Tibial artery (tissue), 4 donors: ENCODE measurements at regions not wholly inside any gene's neighbourhood (a gene's known extent, or its start where the extent isn't known, plus 50 kb on each side); places are given as distances from the start of the nearest gene placed in this dataset.

ENCODE experiments used
- DNase-seq, 2 donors: peaks; one replicate each; pipeline ENCODE4 v3.0.0-alpha.2; 2019
- H3K27ac ChIP-seq, 2 donors: fragments of 200-600 bp; sonication (generic) in 1 of 2; 1 replicate in 1 of 2; 2 replicates in 1 of 2; pipeline ENCODE4 v1.5.1; 2018 to 2019; ENCODE audit warnings: mild to moderate bottlenecking in 1 of 2
- H3K27me3 ChIP-seq, 2 donors: fragments of 200-600 bp; sonication (generic) in 1 of 2; one replicate each; pipeline versions ENCODE4 v1.5.1 to v1.6.0; 2016 to 2019
- H3K36me3 ChIP-seq, 3 donors: fragments of 200-600 bp; sonication (generic) in 2 of 3; one replicate each; pipeline ENCODE4 v1.5.1; 2016 to 2019; ENCODE audit warnings: mild to moderate bottlenecking in 2 of 3
- H3K4me1 ChIP-seq, 4 donors: fragments of 200-600 bp; sonication (generic) in 2 of 4; 1 replicate in 3 of 4; 2 replicates in 1 of 4; pipeline ENCODE4 v1.5.1; 2016 to 2019
- H3K4me3 ChIP-seq, 2 donors: fragments of 200-600 bp; sonication (generic) in 1 of 2; 1 replicate in 1 of 2; 2 replicates in 1 of 2; pipeline ENCODE4 v1.5.1; 2018 to 2019; ENCODE audit warnings: mild to moderate bottlenecking in 2 of 2
- H3K9me3 ChIP-seq, 3 donors: fragments of 200-600 bp; sonication (generic) in 1 of 3; one replicate each; pipeline ENCODE4 v1.5.1; 2016 to 2019
- intact Hi-C: fragments of 100-400 bp; cut with DNase I; formaldehyde crosslinking; loops from one replicate; pipeline ENCODE4 v1.15.0; 2023; ENCODE audit warnings: low total_unique reads
- TF ChIP-seq, protein P1 (sequence below), 2 experiments: fragments of 200-600 bp in 1 of 2; fragments of 450-650 bp in 1 of 2; IDR thresholded peaks; one replicate each; pipeline ENCODE4 v1.5.1; 2017 to 2019; ENCODE audit warnings: antibody characterized with exemption in 2 of 2, mild to moderate bottlenecking in 1 of 2, moderate library complexity in 1 of 2

DNA sequence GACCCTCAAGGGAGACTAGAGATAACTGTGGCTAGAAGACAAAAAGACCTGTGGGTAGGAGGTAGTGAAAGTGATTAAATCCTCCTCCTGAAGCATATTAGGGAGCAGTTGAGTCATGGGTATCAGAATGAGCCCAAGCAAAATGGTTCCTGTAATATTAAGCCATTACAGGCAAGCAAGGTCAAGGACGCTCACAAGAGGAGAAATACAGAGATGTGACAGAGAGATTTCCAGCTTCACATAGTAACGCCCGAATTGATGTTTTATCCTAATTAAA, 77.7 kb downstream of the FAM76B start:
- H3K4me1 ChIP-seq = peaks cover 0 to 3% (median 0%) of the 10 kb centered on the region in 4 donors
- TF ChIP-seq, protein P1, sequence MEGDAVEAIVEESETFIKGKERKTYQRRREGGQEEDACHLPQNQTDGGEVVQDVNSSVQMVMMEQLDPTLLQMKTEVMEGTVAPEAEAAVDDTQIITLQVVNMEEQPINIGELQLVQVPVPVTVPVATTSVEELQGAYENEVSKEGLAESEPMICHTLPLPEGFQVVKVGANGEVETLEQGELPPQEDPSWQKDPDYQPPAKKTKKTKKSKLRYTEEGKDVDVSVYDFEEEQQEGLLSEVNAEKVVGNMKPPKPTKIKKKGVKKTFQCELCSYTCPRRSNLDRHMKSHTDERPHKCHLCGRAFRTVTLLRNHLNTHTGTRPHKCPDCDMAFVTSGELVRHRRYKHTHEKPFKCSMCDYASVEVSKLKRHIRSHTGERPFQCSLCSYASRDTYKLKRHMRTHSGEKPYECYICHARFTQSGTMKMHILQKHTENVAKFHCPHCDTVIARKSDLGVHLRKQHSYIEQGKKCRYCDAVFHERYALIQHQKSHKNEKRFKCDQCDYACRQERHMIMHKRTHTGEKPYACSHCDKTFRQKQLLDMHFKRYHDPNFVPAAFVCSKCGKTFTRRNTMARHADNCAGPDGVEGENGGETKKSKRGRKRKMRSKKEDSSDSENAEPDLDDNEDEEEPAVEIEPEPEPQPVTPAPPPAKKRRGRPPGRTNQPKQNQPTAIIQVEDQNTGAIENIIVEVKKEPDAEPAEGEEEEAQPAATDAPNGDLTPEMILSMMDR (IDR thresholded peaks at IDR 0.05) = no peak
- intact Hi-C loops = no loop called here

DNA sequence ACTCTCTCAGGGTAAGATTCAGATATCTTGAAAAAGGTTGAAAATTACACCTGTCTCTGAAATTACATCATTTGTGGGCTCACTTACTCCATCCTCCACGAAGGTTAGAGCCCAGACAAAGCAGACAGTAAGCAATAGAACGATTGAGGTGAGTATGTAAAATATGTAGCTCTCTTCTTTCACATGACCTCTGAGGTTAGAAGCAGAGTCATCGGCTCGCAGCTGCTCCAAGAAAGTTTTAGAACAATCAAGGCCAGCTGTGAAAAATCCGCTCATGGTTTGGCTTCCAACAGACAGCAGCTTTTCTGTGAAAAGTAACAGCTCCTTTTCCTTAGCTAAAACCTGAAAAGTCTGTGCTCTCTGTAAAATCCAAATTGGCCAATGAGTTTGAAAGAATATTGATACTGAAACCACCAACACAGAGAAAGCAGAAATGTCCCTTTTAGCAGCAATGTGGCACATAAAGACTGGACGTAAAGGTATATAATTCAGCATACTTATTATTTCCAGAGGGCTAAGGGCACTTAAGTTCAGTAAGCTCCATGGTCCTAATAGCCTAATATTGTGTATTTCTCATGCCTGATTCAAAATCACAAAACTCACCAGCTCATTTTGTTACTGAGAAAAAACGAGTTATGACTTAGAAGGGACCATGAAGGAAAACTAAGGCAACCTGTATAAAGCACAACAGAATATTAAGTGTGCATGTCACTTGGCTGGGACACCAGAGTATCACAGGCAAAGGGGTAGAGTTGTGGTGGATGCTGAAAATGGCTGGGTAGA, 78.2 kb downstream of the FAM76B start:
- no peak overlapping the region for H3K4me3 ChIP-seq
- no peak overlapping the region for H3K27ac ChIP-seq
- TF ChIP-seq, protein P1 (IDR thresholded peaks at IDR 0.05) = no peak
- peaks cover 0 to 9% (median 2%) of the 10 kb centered on the region in 4 donors for H3K4me1 ChIP-seq
- no peak for DNase-seq
- no peaks in the 10 kb centered on the region for H3K27me3 ChIP-seq
- H3K9me3 ChIP-seq = no peaks in the 10 kb centered on the region
- intact Hi-C loops = no loop called here
- no peaks in the 10 kb centered on the region for H3K36me3 ChIP-seq

More for the DNA sequence above, 77.7 kb downstream of the FAM76B start:
- H3K9me3 ChIP-seq = no peaks in the 10 kb centered on the region
- no peaks in the 10 kb centered on the region for H3K27me3 ChIP-seq
- no peak overlapping the region for H3K27ac ChIP-seq
- no peaks in the 10 kb centered on the region for H3K36me3 ChIP-seq
- DNase-seq = no peak
- no peak overlapping the region for H3K4me3 ChIP-seq

DNA sequence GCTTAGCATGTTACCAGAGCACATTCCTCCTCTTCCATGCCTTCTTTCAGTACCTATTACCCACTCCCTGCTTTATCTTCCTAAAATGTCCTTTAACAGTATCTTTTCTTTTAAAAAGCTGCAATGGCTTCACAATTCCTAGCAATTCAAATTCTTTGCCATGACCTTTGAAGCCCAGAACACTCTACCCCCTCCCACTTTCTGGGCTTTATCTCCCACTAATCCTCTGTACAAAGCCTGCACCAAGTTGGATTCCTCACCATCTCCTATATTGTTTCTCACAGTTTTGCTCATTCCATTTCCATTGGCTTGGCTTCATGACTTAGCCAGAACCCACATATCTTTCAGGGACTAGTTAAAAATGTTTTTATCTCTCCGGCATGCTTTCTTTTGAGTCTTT, 80.9 kb downstream of the FAM76B start:
- no peak overlapping the region for H3K4me3 ChIP-seq
- H3K27ac ChIP-seq = no peak overlapping the region
- H3K4me1 ChIP-seq = peaks cover 0 to 35% (median 18%) of the 10 kb centered on the region in 4 donors
- H3K36me3 ChIP-seq = no peaks in the 10 kb centered on the region
- no peaks in the 10 kb centered on the region for H3K27me3 ChIP-seq
- TF ChIP-seq, protein P1 (IDR thresholded peaks at IDR 0.05) = no peak
- intact Hi-C loops = loop anchor here (5.0 to 10.0 kb wide), 3 partner anchors 54 to 476 kb away; partner anchors contain the start of gene SESN3
- no peak for DNase-seq
- H3K9me3 ChIP-seq = no peaks in the 10 kb centered on the region

DNA sequence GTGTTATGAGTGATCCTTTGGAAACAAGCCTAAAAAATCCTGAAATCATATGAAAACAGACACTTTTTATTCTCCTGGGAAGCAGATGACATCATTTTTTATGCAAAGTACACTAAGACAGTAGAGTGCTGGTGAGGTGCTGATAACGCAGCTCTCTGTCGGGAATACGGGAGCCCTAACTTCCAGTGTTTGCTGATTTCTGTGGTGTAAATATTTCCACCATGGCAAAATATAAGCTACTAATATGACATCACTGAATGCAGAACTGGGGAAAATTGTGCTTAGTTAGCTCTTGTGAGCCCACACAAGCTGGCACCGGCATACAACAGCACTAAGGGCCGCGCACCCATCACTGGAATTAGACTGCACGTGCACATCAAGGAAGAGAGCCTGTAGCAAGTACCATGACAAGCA, 82.6 kb downstream of the FAM76B start:
- intact Hi-C loops = loop anchor here (2.0 to 10.0 kb wide), 4 partner anchors 55 to 552 kb away; partner anchors contain the start of gene SESN3
- Histone ChIP-seq H3K27me3 (no peaks in the 10 kb centered on the region), H3K4me3 (no peak overlapping the region), H3K36me3 (no peaks in the 10 kb centered on the region), H3K4me1 (peaks cover 0 to 52% (median 25%) of the 10 kb centered on the region in 4 donors), H3K27ac (peak overlapping the region in 1 of 2 donors; percentile 81), H3K9me3 (no peaks in the 10 kb centered on the region)
- TF ChIP-seq, protein P1 (IDR thresholded peaks at IDR 0.05) = no peak
- no peak for DNase-seq

DNA sequence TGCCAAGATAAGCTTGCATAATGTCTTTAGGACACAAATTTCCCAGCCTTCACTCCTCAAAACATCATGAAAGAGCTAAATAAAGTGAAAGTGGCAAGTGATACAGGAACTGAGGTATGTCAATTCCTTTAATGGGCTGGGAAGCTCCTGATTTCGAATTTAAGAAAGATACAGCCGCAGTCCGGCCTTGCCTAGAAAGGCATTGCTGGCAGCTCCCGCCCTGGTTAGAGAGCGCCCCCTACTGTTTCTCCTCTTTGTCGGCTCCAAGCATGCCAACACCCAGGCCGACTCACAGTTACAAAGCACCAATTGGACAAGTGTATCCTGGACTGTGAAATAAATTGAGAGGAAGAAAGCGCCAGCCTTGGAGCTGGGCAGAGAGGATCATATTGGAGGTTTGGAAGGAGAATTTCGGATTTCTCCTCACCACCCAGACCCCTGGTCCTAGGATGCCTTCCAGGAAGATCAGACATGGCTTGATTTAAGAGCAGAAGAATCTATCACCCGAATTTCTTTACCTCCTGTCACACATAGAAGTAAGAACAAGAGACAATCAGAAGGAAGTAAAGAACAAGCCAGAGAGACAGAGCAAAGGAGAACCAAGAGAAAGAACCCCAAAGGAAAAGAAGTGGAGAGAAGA, 84.0 kb downstream of the FAM76B start:
- H3K4me1 ChIP-seq = peaks cover 0 to 65% (median 33%) of the 10 kb centered on the region in 4 donors
- peak; percentile 90 to 94 for DNase-seq
- no peaks in the 10 kb centered on the region for H3K27me3 ChIP-seq
- TF ChIP-seq, protein P1 (IDR thresholded peaks at IDR 0.05) = peak; percentile 91 to 94
- H3K4me3 ChIP-seq = no peak overlapping the region
- H3K9me3 ChIP-seq = no peaks in the 10 kb centered on the region
- no peaks in the 10 kb centered on the region for H3K36me3 ChIP-seq
- intact Hi-C loops = loop anchor here (2.0 to 10.0 kb wide), 4 partner anchors 57 to 551 kb away; partner anchors contain the start of gene SESN3
- peak overlapping the region; percentile 79 to 81 for H3K27ac ChIP-seq
